COLO668 (cell line): ENCODE measurements at regions not wholly inside any gene's neighbourhood (a gene's known extent, or its start where the extent isn't known, plus 50 kb on each side); places are given as distances from the start of the nearest gene placed in this dataset.
A peak's percentile ranks its signal among the peaks of the same experiment; 100 is the strongest.

Experiments used
- DNase-seq: peaks from one replicate; lab custom pipeline; 2025; ENCODE audit not compliant: unreplicated experiment; lab: John Stamatoyannopoulos, UW

GRCh38 chr10:31754803-31755624 is 173.6 kb downstream of the ARHGAP12 start:
- no peak for DNase-seq

- no peak for DNase-seq
Measured at GRCh38 chr10:31753681-31754080, 174.9 kb downstream of the ARHGAP12 start.

GRCh38 chr10:31752170-31752569 is 176.5 kb downstream of the ARHGAP12 start:
- no peak for DNase-seq

- no peak for DNase-seq
Measured at GRCh38 chr10:31751738-31752080, 176.9 kb downstream of the ARHGAP12 start.

GRCh38 chr10:31751051-31751737 is 177.4 kb downstream of the ARHGAP12 start:
- no peak for DNase-seq

- peak; percentile 41 for DNase-seq
Measured at GRCh38 chr10:31749981-31750840, 178.4 kb downstream of the ARHGAP12 start.

GRCh38 chr10:31749301-31749700 is 179.3 kb downstream of the ARHGAP12 start:
- DNase-seq = peak; percentile 61

GRCh38 chr10:31745612-31746376 is 182.8 kb downstream of the ARHGAP12 start:
- no peak for DNase-seq

GRCh38 chr10:31744025-31744424 is 184.6 kb downstream of the ARHGAP12 start:
- DNase-seq = no peak

GRCh38 chr10:31742255-31742654 is 186.4 kb downstream of the ARHGAP12 start:
- no peak for DNase-seq

GRCh38 chr10:31741473-31741872 is 187.2 kb downstream of the ARHGAP12 start:
- DNase-seq = no peak

GRCh38 chr10:31739711-31740110 is 188.9 kb downstream of the ARHGAP12 start:
- no peak for DNase-seq

- DNase-seq = no peak
Measured at GRCh38 chr10:31739146-31739545, 189.5 kb downstream of the ARHGAP12 start.

GRCh38 chr10:31731711-31732110 is 196.9 kb downstream of the ARHGAP12 start:
- no peak for DNase-seq

- DNase-seq = no peak
Measured at GRCh38 chr10:31730776-31731175, 197.9 kb downstream of the ARHGAP12 start.

GRCh38 chr10:31728698-31729224 is 199.9 kb downstream of the ARHGAP12 start:
- DNase-seq = no peak

GRCh38 chr10:31725436-31725835 is 203.2 kb downstream of the ARHGAP12 start:
- no peak for DNase-seq

GRCh38 chr10:31724296-31724695 is 204.3 kb downstream of the ARHGAP12 start:
- no peak for DNase-seq

GRCh38 chr10:31723106-31723750 is 205.4 kb downstream of the ARHGAP12 start:
- no peak for DNase-seq

GRCh38 chr10:31721096-31721495 is 207.5 kb downstream of the ARHGAP12 start:
- DNase-seq = no peak
